PC-3 (cell line): ENCODE measurements at regions not wholly inside any gene's neighbourhood (a gene's known extent, or its start where the extent isn't known, plus 50 kb on each side); places are given as distances from the start of the nearest gene placed in this dataset.

ENCODE experiments used
- ATAC-seq: fragments of 200-7000 bp; cut with Tn5 transposase; 2 replicates; pipeline ENCODE4 v1.9.1; 2020; ENCODE audit warnings: mild to moderate bottlenecking, moderate library complexity
- BruUV-seq: library from RNA; stranded (reverse); fragments of 400-500 nt; replicated peaks from 2 replicates; lab custom pipeline; 2021; lab: Mats Ljungman, UMichigan
- CTCF ChIA-PET: fragments of 300-600 bp; sonication (Branson Sonifier 250); formaldehyde crosslinking; loops from one replicate; lab custom pipeline; 2022; ENCODE audit warnings: antibody characterized with exemption; lab: Charles Lee
- POLR2A ChIA-PET: fragments of 300-600 bp; sonication (Branson Sonifier 250); formaldehyde crosslinking; loops from one replicate; lab custom pipeline; 2022; ENCODE audit warnings: antibody characterized with exemption; ENCODE audit not compliant: unreplicated experiment; lab: Charles Lee
- DNase-seq: peaks from one replicate; pipeline ENCODE4 v3.0.0-alpha.2; 2015
- H2AFZ ChIP-seq: fragments of 300-600 bp; sonication (generic); 2 replicates; pipeline ENCODE4 v1.6.0; 2016; ENCODE audit warnings: antibody characterized with exemption, low read length
- H3F3A ChIP-seq: fragments of 300-600 bp; sonication (generic); one replicate; pipeline ENCODE4 v1.6.0; 2017; ENCODE audit warnings: antibody characterized with exemption, low read length, control low read depth, mild to moderate bottlenecking; ENCODE audit not compliant: unreplicated experiment
- H3K27ac ChIP-seq: fragments of 300-600 bp; sonication (generic); 2 replicates; pipeline ENCODE4 v1.5.1; 2016; ENCODE audit warnings: mild to moderate bottlenecking, low read length
- H3K27me3 ChIP-seq: fragments of 300-600 bp; sonication (generic); 2 replicates; pipeline ENCODE4 v1.6.1; 2016; ENCODE audit warnings: low read length, mixed read lengths
- H3K36me3 ChIP-seq: fragments of 300-600 bp; sonication (generic); 2 replicates; pipeline ENCODE4 v1.6.1; 2016; ENCODE audit warnings: low read depth, mixed run types, low read length, mixed read lengths
- H3K4me1 ChIP-seq: fragments of 300-600 bp; sonication (generic); 2 replicates; pipeline ENCODE4 v1.5.1; 2016; ENCODE audit warnings: low read length; ENCODE audit not compliant: insufficient read depth
- H3K4me2 ChIP-seq: fragments of 300-600 bp; sonication (generic); 2 replicates; pipeline ENCODE4 v1.6.0; 2016; ENCODE audit warnings: low read length
- H3K4me3 ChIP-seq: fragments of 300-600 bp; sonication (generic); 2 replicates; pipeline ENCODE4 v1.5.1; 2016; ENCODE audit warnings: mild to moderate bottlenecking, low read length, mixed read lengths
- H3K79me2 ChIP-seq: fragments of 300-600 bp; sonication (generic); 2 replicates; pipeline ENCODE4 v1.6.1; 2017; ENCODE audit warnings: low read length, mixed read lengths
- H3K9ac ChIP-seq: fragments of 300-600 bp; sonication (generic); 2 replicates; pipeline ENCODE4 v1.6.0; 2016; ENCODE audit warnings: mild to moderate bottlenecking, low read length
- H3K9me2 ChIP-seq: fragments of 300-600 bp; sonication (generic); replicated peaks from 2 replicates; pipeline ENCODE4 v1.6.1; 2016; ENCODE audit warnings: mixed run types, low read length, mixed read lengths
- H3K9me3 ChIP-seq: fragments of 300-600 bp; sonication (generic); 2 replicates; pipeline ENCODE4 v1.6.1; 2016; ENCODE audit warnings: low read length, mixed read lengths
- H4K20me1 ChIP-seq: fragments of 300-600 bp; sonication (generic); 2 replicates; pipeline ENCODE4 v1.6.1; 2016; ENCODE audit warnings: low read length, mixed read lengths
- CTCF ChIP-seq: fragments of 300-600 bp; sonication (generic); conservative IDR thresholded peaks from 2 replicates; pipeline ENCODE4 v1.5.1; 2017; ENCODE audit warnings: antibody characterized with exemption, low read depth, mild to moderate bottlenecking, low read length
- EZH2 ChIP-seq: fragments of 300-600 bp; sonication (generic); IDR thresholded peaks from one replicate; pipeline ENCODE4 v1.6.1; 2017; ENCODE audit warnings: antibody characterized with exemption, mild to moderate bottlenecking, low read length; ENCODE audit not compliant: unreplicated experiment
- EZH2phosphoT487 ChIP-seq: fragments of 300-600 bp; sonication (generic); IDR thresholded peaks from 2 replicates; pipeline ENCODE4 v1.6.1; 2018; ENCODE audit warnings: mild to moderate bottlenecking, antibody characterized with exemption, low read length, borderline replicate concordance
- intact Hi-C: fragments of 100-400 bp; cut with micrococcal nuclease; formaldehyde crosslinking; loops from 2 replicates; pipeline ENCODE4 v1.9.0; 2023

- Histone ChIP-seq H2AFZ (no peak overlapping the region), H3K36me3 (peaks cover 47% of the 10 kb centered on the region), H3K9me3 (no peaks in the 10 kb centered on the region), H3K9me2 (no peaks in the 10 kb centered on the region), H4K20me1 (peaks cover 34% of the 10 kb centered on the region), H3K9ac (peak overlapping the region; percentile 99), H3K4me1 (peaks cover 26% of the 10 kb centered on the region), H3K27ac (peak overlapping the region; percentile 99), H3K27me3 (no peaks in the 10 kb centered on the region), H3K4me3 (peak overlapping the region; percentile 94), H3F3A (peaks cover 4% of the 10 kb centered on the region), H3K4me2 (peak overlapping the region; percentile 100), H3K79me2 (peaks cover 89% of the 10 kb centered on the region)
- DNase-seq, result no peak
- TSS peak; percentile 21 for BruUV-seq
- intact Hi-C loops, result no loop called here
- ATAC-seq, result no peak
- TF ChIP-seq CTCF (no peak), EZH2 (no peak), EZH2phosphoT487 (no peak)
- CTCF ChIA-PET, result no interaction called here
- POLR2A ChIA-PET, result interaction anchor here (0.6 kb wide), 1 partner anchor 15 kb away, joined by 30 read pairs; no protein-coding TSS in a partner anchor
These were observed 77.2 kb upstream of the PPARA start for GRCh38 chr22:46072981-46073682.

- Histone ChIP-seq H3K9ac (peak overlapping the region; percentile 99), H2AFZ (no peak overlapping the region), H3K27me3 (no peaks in the 10 kb centered on the region), H3K27ac (peak overlapping the region; percentile 99), H3K9me2 (no peaks in the 10 kb centered on the region), H3K9me3 (no peaks in the 10 kb centered on the region), H4K20me1 (peaks cover 34% of the 10 kb centered on the region), H3K79me2 (peaks cover 89% of the 10 kb centered on the region), H3K4me2 (peak overlapping the region; percentile 100), H3K36me3 (peaks cover 47% of the 10 kb centered on the region), H3K4me1 (peaks cover 26% of the 10 kb centered on the region), H3K4me3 (peak overlapping the region; percentile 94), H3F3A (peaks cover 4% of the 10 kb centered on the region)
- ATAC-seq (no peak), DNase-seq (no peak)
- intact Hi-C loops, result no loop called here
- POLR2A ChIA-PET, result no interaction called here
- BruUV-seq, result no TSS peak
- TF ChIP-seq EZH2 (no peak), CTCF (no peak), EZH2phosphoT487 (no peak)
- CTCF ChIA-PET, result no interaction called here
These were observed 76.4 kb upstream of the PPARA start for GRCh38 chr22:46073683-46074504.
